Lung (tissue), 11 donors: ENCODE measurements at regions not wholly inside any gene's neighbourhood (a gene's known extent, or its start where the extent isn't known, plus 50 kb on each side); places are given as distances from the start of the nearest gene placed in this dataset.

Source experiments
- ATAC-seq: fragments of 200-7000 bp; cut with Tn5 transposase; one replicate; pipeline ENCODE4 v1.9.1; 2020; ENCODE audit warnings: moderate number of reproducible peaks; ENCODE audit not compliant: insufficient read depth, low FRiP score
- DNase-seq, 3 donors: peaks; one replicate each; pipeline ENCODE4 v3.0.0-alpha.2; 2013 to 2017
- H3K27ac ChIP-seq, 2 donors: one replicate each; pipeline ENCODE4 v1.5.1; 2013; ENCODE audit warnings: mild to moderate bottlenecking in 2 of 2, moderate library complexity in 2 of 2, control low read depth in 1 of 2, inconsistent platforms in 1 of 2, low read depth in 1 of 2, low read length in 1 of 2
- H3K27me3 ChIP-seq, 3 donors: one replicate each; pipeline ENCODE4 v1.5.1; 2013; ENCODE audit warnings: low read length in 2 of 3; ENCODE audit not compliant: control insufficient read depth in 3 of 3, insufficient read depth in 3 of 3
- H3K36me3 ChIP-seq, 4 donors: one replicate each; pipeline ENCODE4 v1.5.1; 2013; ENCODE audit warnings: low read length in 4 of 4, mild to moderate bottlenecking in 1 of 4, moderate library complexity in 1 of 4; ENCODE audit not compliant: control insufficient read depth in 4 of 4, insufficient read depth in 4 of 4
- H3K4me1 ChIP-seq, 5 donors: one replicate each; pipeline ENCODE4 v1.5.1; 2013; ENCODE audit warnings: low read length in 5 of 5, mild to moderate bottlenecking in 2 of 5, moderate library complexity in 1 of 5; ENCODE audit not compliant: control insufficient read depth in 5 of 5, insufficient read depth in 5 of 5
- H3K4me3 ChIP-seq: one replicate; pipeline ENCODE4 v1.5.1; 2013; ENCODE audit warnings: mild to moderate bottlenecking, control low read depth, moderate library complexity
- H3K9ac ChIP-seq, 2 donors: one replicate each; pipeline ENCODE4 v1.5.1; 2013; ENCODE audit warnings: low read length in 2 of 2, control low read depth in 1 of 2; ENCODE audit not compliant: insufficient read depth in 1 of 2
- H3K9me3 ChIP-seq, 4 donors: one replicate each; pipeline ENCODE4 v1.5.1; 2013; ENCODE audit warnings: low read length in 3 of 4, mild to moderate bottlenecking in 1 of 4, moderate library complexity in 1 of 4; ENCODE audit not compliant: control insufficient read depth in 4 of 4, insufficient read depth in 3 of 4
- WGBS, 2 donors: extraction: QIAGEN DNeasy Blood & Tissue Kit; methylation state at CpG; one replicate each; pipeline ENCODE4 v1.1.7; 2013; 5-methylcytosine and 5-hydroxymethylcytosine counted together
- TF ChIP-seq, protein P1 (sequence below): IDR thresholded peaks from 2 replicates; pipeline ENCODE4 v1.5.1; 2012; ENCODE audit warnings: mild to moderate bottlenecking; ENCODE audit errors: control extremely low read depth, extremely low read depth
- donor health status: control.
- donor health status: control.
- donor health status: Bipolar disorder and iron deficiency.
- donor health status: healthy.
- donor health status: DM: yes; HTN: yes; CAD: no.

DNA sequence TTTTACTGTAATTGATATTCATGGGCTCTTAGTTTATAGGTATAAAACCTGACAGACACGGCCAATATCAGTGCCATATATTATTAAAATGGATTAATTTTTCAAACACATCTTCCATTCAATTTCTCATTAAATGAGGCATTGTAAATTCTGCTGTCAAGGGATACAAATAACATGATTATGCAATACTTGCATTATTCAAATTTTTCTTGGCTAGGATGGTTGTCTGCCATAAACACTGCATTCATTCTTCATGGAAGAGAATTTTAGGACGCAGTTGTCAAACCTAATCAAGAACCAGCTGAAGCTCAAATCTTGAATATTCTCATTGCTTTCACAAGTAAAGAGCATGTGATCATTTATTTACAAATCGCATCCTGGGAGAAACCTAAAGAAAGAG, 255.6 kb downstream of the RDH14 start:
- H3K9me3 ChIP-seq, result no peaks in the 10 kb centered on the region
- H3K9ac ChIP-seq, result no peak overlapping the region
- ATAC-seq (no peak), DNase-seq (no peak)
- H3K4me1 ChIP-seq, result peaks cover 0 to 11% (median 1%) of the 10 kb centered on the region in 5 donors
- H3K4me3 ChIP-seq, result no peak overlapping the region
- 87 to 91% methylated on average over 3 of the region's 3 CpGs for WGBS, 2 donors
- no peaks in the 10 kb centered on the region for H3K27me3 ChIP-seq
- TF ChIP-seq, protein P1, sequence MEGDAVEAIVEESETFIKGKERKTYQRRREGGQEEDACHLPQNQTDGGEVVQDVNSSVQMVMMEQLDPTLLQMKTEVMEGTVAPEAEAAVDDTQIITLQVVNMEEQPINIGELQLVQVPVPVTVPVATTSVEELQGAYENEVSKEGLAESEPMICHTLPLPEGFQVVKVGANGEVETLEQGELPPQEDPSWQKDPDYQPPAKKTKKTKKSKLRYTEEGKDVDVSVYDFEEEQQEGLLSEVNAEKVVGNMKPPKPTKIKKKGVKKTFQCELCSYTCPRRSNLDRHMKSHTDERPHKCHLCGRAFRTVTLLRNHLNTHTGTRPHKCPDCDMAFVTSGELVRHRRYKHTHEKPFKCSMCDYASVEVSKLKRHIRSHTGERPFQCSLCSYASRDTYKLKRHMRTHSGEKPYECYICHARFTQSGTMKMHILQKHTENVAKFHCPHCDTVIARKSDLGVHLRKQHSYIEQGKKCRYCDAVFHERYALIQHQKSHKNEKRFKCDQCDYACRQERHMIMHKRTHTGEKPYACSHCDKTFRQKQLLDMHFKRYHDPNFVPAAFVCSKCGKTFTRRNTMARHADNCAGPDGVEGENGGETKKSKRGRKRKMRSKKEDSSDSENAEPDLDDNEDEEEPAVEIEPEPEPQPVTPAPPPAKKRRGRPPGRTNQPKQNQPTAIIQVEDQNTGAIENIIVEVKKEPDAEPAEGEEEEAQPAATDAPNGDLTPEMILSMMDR, result no peak
- no peak overlapping the region for H3K27ac ChIP-seq
- no peaks in the 10 kb centered on the region for H3K36me3 ChIP-seq

DNA sequence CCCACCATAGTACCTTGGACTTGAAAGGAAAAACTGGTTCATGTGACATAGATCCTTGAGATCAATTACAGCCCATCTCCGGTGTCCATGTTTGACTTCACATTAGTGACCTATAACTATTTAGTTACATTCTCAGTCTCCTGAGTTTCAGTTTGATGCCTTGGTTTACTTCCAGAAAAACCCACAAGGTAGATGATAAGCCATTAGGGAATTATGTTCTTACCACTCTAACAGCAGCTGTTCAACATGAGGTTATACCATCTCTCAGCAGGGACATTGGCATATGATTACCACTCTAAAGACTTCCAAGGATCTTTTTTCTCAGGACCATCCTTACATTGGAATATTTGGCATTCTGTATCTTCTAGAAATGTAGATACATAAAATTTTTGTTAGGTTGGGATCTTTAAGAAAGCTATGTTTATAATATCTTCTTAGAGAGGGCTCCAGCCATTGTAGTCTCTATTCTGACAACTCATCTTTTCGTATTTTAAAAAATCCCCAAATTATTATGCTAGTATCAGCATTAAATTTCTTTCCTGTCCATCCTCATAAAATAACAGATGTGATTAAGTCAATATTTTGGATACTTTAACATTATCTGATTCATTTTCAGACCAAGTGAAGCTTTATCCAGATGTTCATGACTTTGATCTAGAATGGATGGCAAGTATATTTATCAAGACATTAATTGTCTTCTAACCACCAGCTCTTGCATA, 258.9 kb downstream of the RDH14 start:
- H3K27me3 ChIP-seq, result no peaks in the 10 kb centered on the region
- 90 to 94% methylated on average over 2 of the region's 2 CpGs for WGBS, 2 donors
- DNase-seq, result no peak
- peaks cover 0 to 23% (median 3%) of the 10 kb centered on the region in 5 donors for H3K4me1 ChIP-seq
- no peaks in the 10 kb centered on the region for H3K36me3 ChIP-seq
- H3K9ac ChIP-seq, result no peak overlapping the region
- H3K27ac ChIP-seq, result no peak overlapping the region
- no peak for ATAC-seq
- no peak overlapping the region for H3K4me3 ChIP-seq
- no peaks in the 10 kb centered on the region for H3K9me3 ChIP-seq
- TF ChIP-seq, protein P1, result no peak

DNA sequence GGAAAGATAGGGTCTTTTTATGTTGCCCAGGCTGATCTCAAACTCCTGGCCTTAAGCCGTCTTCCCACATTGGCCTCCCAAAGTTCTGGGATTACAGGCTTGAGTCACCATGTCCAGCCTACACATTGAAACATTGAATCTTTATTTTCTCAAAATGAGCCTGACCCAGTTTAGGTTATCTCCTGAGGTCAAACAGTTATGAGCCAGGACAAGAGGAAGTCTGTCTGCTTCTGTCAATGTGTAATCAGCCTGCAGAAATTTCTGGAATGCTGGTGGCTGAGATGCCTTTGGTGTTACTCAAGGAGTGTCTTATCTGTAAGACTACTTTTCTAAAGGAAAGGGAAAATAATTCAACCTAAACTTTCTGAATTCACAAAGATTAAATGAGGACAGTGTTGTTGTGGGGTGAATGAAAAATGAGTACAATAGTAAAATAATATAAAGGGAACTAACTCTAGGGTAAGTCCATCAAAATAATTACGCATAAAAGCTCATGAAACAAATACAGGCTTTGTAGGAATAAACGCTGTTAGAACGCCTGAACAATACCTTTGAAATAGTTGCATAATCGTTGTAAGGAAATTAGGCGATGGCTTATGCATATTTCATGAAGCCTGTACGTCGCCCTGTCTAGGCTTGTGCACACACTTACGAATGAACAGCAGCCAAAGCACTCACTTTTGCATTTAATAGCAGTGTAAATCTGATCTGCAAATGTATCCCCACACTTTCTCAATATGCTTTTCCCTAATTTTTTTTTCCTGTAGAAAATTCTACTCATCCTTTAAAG, 260.8 kb downstream of the RDH14 start:
- TF ChIP-seq, protein P1, result no peak
- Histone ChIP-seq H3K4me1 (peaks cover 0 to 23% (median 3%) of the 10 kb centered on the region in 5 donors), H3K27ac (peak overlapping the region in 1 of 2 donors; percentile 64), H3K4me3 (no peak overlapping the region), H3K9me3 (no peaks in the 10 kb centered on the region), H3K9ac (no peak overlapping the region), H3K36me3 (no peaks in the 10 kb centered on the region), H3K27me3 (no peaks in the 10 kb centered on the region)
- DNase-seq (peak; percentile 17 to 47 (median 25)), ATAC-seq (peak; percentile 82)
- WGBS, 2 donors, result 54 to 64% methylated on average over 9 of the region's 9 CpGs
